ENCODE measurements at regions not wholly inside any gene's neighbourhood (a gene's known extent, or its start where the extent isn't known, plus 50 kb on each side); places are given as distances from the start of the nearest gene placed in this dataset.

- H3K27me3 ChIP-seq (ENCODE audit: control insufficient read depth in 1 of 2, insufficient read depth in 2 of 2, low read length in 2 of 2): no peaks in the 10 kb centered on the region
- DNase-seq (no peak), ATAC-seq (ENCODE audit: poor library complexity) (no peak)
- Mint-ChIP-seq H3K9me3 (no peaks in the 10 kb centered on the region), H3K4me3 (no peak overlapping the region), H3K36me3 (ENCODE audit: low read depth) (no peaks in the 10 kb centered on the region), H3K27me3 (no peaks in the 10 kb centered on the region), H3K4me1 (ENCODE audit: low read depth) (no peaks in the 10 kb centered on the region), H3K27ac (no peak overlapping the region)
- H3K9me3 ChIP-seq (ENCODE audit: control insufficient read depth in 1 of 2, insufficient read depth in 1 of 2, low read length in 2 of 2): no peaks in the 10 kb centered on the region
- no peaks in the 10 kb centered on the region for H3K4me1 ChIP-seq (ENCODE audit: insufficient read depth, low read length)
- intact Hi-C loops (cut with DNase I, micrococcal nuclease): no loop called here
- H3K36me3 ChIP-seq (ENCODE audit: insufficient read depth, low read length): no peaks in the 10 kb centered on the region
- H3K4me3 ChIP-seq (ENCODE audit: low read length): no peak overlapping the region
- ChIA-PET POLR2A (interaction anchor here (0.6 kb wide), 1 partner anchor 9 kb away, joined by 4 read pairs; no protein-coding TSS in a partner anchor), CTCF (no interaction called here)
- TF ChIP-seq CTCF (IDR thresholded peaks at IDR 0.05): no peak
- no peak overlapping the region for H3K27ac ChIP-seq (ENCODE audit: low read depth in 1 of 2, low read length in 2 of 2)
Observed at GRCh38 chr1:213686983-213687382, 300.8 kb upstream of the PROX1 start.

- POLR2A ChIA-PET: no interaction called here
Observed at GRCh38 chr1:213687832-213688231, 299.9 kb upstream of the PROX1 start.

GRCh38 chr1:213688655-213689054 is 299.1 kb upstream of the PROX1 start:
- Histone ChIP-seq H3K4me1 (ENCODE audit: insufficient read depth, low read length) (no peaks in the 10 kb centered on the region), H3K27me3 (ENCODE audit: control insufficient read depth in 1 of 2, insufficient read depth in 2 of 2, low read length in 2 of 2) (no peaks in the 10 kb centered on the region), H3K9me3 (ENCODE audit: control insufficient read depth in 1 of 2, insufficient read depth in 1 of 2, low read length in 2 of 2) (no peaks in the 10 kb centered on the region), H3K27ac (ENCODE audit: low read depth in 1 of 2, low read length in 2 of 2) (no peak overlapping the region), H3K36me3 (ENCODE audit: insufficient read depth, low read length) (no peaks in the 10 kb centered on the region), H3K4me3 (ENCODE audit: low read length) (no peak overlapping the region)
- no peak for TF ChIP-seq CTCF (IDR thresholded peaks at IDR 0.05)
- no peak for ATAC-seq (ENCODE audit: poor library complexity)
- no peaks in the 10 kb centered on the region for H3K9me3 Mint-ChIP-seq
- no peak for DNase-seq
- intact Hi-C loops (cut with DNase I, micrococcal nuclease): no loop called here
- no peaks in the 10 kb centered on the region for H3K36me3 Mint-ChIP-seq (ENCODE audit: low read depth)
- CTCF ChIA-PET: no interaction called here
- POLR2A ChIA-PET: no interaction called here
- H3K4me3 Mint-ChIP-seq: no peak overlapping the region
- no peaks in the 10 kb centered on the region for H3K27me3 Mint-ChIP-seq
- no peaks in the 10 kb centered on the region for H3K4me1 Mint-ChIP-seq (ENCODE audit: low read depth)
- no peak overlapping the region for H3K27ac Mint-ChIP-seq

More at GRCh38 chr1:213687832-213688231, 299.9 kb upstream of the PROX1 start:
- H3K4me1 ChIP-seq (ENCODE audit: insufficient read depth, low read length): no peaks in the 10 kb centered on the region
- Mint-ChIP-seq H3K27me3 (no peaks in the 10 kb centered on the region), H3K4me1 (ENCODE audit: low read depth) (no peaks in the 10 kb centered on the region), H3K9me3 (no peaks in the 10 kb centered on the region), H3K4me3 (no peak overlapping the region), H3K27ac (no peak overlapping the region), H3K36me3 (ENCODE audit: low read depth) (no peaks in the 10 kb centered on the region)
- CTCF ChIA-PET: no interaction called here
- H3K9me3 ChIP-seq (ENCODE audit: control insufficient read depth in 1 of 2, insufficient read depth in 1 of 2, low read length in 2 of 2): no peaks in the 10 kb centered on the region
- TF ChIP-seq CTCF (IDR thresholded peaks at IDR 0.05): no peak
- no peaks in the 10 kb centered on the region for H3K36me3 ChIP-seq (ENCODE audit: insufficient read depth, low read length)
- DNase-seq (no peak), ATAC-seq (ENCODE audit: poor library complexity) (no peak)
- H3K4me3 ChIP-seq (ENCODE audit: low read length): no peak overlapping the region
- intact Hi-C loops (cut with DNase I, micrococcal nuclease): no loop called here
- H3K27me3 ChIP-seq (ENCODE audit: control insufficient read depth in 1 of 2, insufficient read depth in 2 of 2, low read length in 2 of 2): no peaks in the 10 kb centered on the region
- no peak overlapping the region for H3K27ac ChIP-seq (ENCODE audit: low read depth in 1 of 2, low read length in 2 of 2)

All from CD4-positive, alpha-beta T cell (primary cell).